Vagina (tissue), 1 donor: ENCODE measurements at regions not wholly inside any gene's neighbourhood (a gene's known extent, or its start where the extent isn't known, plus 50 kb on each side); places are given as distances from the start of the nearest gene placed in this dataset. TPM values are rescaled to one million over a fixed set of nuclear protein-coding genes. Genes with fewer than 3 reads are reported as not detected.

ENCODE experiments used
- small RNA-seq: library from RNA; depleted of rRNA; stranded (forward); fragments of <200 nt; gene quantifications from one replicate; pipeline ENCODE3, GENCODE V24; 2016

Small RNA genes lying in the stretch of these regions (small RNA-seq; reads per million reads assigned to genes)
- gene AP003181.1, result not detected
- gene RF00017, result not detected
